HG03108 (cell line): ENCODE measurements at regions not wholly inside any gene's neighbourhood (a gene's known extent, or its start where the extent isn't known, plus 50 kb on each side); places are given as distances from the start of the nearest gene placed in this dataset.

Experiments used
- ATAC-seq: cut with Tn5 transposase; IDR thresholded peaks from one replicate; pipeline ENCODE4 v1.9.1; 2021; ENCODE audit warnings: moderate library complexity; ENCODE audit not compliant: unreplicated experiment

DNA sequence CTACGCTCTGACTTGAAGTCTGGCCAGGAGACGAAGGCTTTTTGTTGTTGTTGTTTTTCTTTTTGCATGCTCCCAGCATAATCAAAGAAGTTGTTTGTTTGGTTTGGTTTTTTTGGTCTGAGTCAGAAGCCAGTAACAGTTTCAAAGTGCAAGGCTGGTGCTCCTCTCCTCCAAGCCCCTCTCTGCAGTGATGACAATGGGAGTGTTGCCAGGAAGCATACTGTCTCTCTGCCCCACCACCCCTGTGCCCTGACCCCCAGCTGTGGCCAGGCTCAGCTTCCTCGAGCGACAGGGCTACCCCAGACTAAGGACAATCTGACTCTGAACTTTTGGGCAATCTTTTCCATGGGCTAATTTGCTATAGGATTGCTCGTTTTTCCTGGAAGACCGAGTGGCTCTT is 173.8 kb upstream of the PITX1 start:
- no peak for ATAC-seq

DNA sequence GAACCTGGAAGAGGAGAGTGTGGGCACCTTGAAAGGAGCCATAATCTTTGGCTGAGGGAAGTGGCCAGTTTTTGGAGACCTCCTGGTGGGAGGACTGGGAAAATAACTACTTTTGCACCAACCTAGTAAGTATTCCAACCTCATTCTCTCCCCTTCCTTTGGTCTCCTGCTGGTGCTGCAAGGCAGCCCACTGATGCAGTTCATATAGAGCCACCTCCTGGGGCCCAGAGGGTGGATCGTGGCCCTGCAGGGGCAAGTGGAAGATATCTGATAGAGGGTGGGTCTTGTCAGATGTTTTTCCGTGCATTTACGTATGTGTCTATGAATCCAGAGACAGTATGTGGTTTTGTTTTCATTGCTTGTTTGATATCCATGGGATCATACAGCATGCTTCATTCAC is 172.8 kb upstream of the PITX1 start:
- ATAC-seq = no peak

DNA sequence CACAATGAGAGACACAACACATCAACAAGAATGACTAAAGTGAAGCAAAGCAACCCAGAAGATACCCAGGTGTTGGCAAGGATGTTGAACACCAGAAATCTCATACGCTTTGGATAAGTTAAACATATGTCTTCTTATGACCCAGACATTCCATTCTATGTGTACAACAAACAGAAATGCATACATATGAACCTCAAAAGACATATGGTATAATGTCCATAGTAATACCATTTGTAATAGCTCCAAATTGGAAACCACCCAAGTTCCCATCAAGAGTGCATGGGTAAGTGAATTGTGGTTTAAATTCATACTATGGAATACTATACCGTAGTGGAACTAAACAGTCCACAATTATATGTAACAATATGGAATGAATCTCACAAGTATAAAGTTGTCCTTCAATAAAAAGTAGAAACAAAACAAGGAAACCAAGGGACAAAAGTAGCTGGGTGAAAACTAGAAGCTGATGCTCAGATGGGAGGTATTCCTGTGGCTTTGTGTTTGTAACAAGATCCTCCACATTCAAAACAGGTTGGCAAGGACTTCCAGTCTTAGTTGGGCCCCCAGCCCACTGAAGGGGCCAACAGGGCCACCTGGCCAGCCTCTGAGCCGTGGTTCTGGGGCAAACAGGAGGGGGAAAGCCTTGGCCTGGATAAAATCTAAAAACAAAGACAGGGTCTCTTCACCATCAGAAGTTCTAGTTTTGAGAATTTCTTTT is 171.8 kb upstream of the PITX1 start:
- no peak for ATAC-seq

DNA sequence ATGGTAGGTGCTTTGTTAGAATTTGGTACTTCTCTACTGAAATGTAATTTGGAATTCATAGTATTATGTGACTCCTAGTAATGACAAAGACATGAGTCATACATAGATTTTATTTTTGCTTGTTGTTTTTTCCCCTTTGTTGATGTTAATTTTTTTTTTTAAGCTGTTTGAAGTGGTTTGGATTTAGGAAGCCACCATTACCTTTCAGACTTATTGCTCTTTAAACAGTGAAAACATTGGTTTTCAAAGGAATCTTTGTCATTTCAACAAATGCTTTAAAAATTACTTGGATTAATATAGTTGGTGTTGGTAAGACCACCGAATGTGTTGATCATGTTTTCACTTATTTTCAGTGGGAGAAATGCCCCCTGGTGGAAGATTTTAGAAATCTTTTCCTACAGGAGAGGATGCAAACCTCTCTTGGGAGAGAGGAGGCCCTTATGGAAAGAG is 170.1 kb upstream of the PITX1 start:
- ATAC-seq = no peak

DNA sequence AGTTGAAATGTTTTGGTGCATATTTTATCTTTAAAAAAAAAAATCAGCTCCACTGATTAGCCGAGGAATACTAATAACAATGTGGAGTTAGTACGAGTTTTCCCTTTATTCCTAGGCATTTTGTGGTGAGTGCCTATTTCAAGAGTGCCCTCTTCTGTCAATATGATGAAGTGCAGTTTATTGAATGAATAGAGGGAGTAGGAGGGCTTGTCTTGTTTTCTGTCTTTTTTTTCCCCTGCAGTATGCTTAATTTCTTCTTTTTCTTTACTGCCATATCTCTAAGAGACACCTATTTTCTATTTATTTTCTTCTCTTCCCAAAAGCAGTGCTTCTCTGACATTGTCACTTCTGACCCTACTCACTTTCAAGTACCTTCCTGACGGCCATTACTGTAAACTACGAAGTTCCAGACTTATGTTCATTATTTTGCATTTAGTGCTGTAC is 169.6 kb upstream of the PITX1 start:
- no peak for ATAC-seq

DNA sequence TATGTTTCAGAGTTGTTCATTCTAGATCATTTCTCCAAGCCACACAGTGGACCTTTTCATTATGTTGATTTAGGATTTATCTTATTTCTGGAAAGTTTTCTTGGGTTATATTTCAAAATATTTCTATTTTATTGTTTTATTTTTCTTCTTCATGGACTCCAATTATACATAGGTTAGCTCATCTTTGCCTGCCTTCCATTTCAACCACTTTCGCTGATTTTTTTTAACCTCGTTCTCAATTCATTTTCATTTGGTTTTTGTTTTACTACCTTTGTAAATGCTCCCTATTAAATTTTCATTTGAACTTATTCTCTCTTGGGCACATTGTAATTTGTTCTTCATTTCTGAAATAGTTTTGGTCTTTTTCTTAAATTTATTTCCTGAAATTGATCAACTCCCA is 169.0 kb upstream of the PITX1 start:
- ATAC-seq = no peak

DNA sequence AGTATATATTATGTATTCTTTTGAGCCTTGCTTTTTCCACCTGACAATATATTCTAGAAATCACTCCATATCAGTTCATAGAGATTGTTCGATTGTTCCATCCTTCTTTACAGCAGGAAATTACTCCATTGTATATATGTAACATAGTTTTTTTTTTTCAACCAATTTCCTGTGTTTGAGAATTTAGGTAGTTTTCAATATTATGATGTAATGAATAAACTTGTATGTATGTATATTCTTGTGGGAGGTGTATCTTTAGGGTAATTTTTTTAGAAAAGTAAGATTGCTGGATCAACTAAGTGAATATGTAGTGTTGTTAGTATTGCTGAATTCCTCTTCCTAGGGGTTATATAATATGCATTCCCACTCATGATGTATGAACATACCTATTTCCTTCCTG is 165.9 kb upstream of the PITX1 start:
- ATAC-seq = no peak

DNA sequence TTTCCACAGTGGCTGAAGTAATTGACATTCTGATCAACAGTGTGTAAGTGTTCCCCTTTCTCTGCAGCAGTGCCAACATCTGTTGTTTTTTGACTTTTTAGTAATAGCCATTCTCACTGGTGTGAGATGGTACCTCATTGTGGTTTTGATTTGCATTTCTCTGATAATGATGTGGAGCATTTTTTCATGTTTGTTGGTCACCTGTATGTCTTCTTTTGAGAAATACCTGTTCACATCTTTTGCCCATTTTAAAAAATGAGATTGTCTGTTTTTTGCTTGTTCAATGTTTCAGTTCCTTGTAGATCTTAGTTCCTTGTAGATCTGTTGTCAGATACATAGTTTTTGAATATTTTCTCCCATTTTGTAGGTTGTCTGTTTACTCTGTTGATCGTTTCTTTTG is 162.5 kb upstream of the PITX1 start:
- ATAC-seq = no peak

DNA sequence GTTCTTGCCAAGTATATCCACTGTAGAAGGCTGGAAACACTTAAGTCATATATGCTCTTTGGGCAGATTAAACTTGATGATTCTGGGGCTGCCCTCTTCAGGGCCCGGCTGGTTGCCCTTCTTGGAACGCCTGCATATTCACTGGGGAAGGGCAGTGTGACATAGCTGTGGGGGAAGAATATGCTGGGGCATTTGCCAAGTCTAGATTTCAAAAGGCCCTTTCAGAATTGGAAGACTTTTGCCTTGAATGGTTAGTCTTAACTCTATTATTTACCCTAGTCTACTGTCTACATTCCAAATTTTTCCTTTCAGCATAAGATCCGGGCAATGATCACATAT is 161.2 kb upstream of the PITX1 start:
- no peak for ATAC-seq

DNA sequence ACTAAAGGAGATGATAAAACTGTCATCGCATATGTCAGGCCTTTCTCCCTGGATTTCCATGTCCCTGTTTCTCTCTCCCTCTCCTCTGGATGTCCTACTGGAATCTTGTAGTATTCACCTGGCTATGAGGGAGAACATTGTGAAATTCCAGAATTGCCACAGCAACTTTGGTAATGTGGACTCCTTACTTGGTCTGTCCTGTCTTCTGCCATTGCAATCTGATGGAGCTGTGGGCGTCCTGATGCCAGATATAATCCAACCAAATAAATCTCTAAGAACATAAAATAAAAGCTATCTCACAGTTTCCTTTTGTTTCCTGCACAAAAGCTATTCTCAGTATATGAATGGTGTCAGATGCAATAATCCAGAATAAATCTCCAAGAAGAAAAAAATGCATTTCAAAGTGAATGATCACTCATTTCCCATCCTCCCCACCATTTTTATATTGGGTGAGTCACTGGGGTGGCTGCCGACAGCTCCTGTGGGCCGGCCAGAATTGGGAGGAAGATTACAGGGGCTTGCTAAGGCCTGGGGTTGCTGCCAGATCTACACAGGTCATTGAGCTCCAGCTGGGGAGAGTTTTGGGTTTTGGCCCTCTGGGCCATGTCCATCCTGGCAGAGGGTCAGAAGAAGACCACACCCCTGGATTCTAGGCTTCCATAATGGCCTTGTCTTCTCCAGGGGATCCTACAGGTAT is 160.7 kb upstream of the PITX1 start:
- ATAC-seq = no peak

DNA sequence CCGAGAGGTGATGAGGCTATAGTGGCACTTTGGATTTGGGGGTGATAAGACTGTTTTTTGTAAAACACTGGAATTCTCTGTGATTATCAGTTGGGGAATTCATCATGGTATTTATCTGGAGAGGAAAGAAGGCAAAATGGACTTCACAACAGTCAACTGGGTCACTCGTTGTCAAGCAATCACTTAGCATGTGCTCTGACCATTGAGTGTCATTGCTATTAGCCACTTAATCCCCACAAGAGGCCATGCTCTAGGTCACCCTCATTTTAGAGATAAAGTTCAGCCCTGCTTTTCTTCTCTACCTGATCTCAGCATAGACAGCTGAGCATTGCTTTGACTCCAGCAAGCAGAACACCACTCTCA is 160.1 kb upstream of the PITX1 start:
- ATAC-seq = no peak

DNA sequence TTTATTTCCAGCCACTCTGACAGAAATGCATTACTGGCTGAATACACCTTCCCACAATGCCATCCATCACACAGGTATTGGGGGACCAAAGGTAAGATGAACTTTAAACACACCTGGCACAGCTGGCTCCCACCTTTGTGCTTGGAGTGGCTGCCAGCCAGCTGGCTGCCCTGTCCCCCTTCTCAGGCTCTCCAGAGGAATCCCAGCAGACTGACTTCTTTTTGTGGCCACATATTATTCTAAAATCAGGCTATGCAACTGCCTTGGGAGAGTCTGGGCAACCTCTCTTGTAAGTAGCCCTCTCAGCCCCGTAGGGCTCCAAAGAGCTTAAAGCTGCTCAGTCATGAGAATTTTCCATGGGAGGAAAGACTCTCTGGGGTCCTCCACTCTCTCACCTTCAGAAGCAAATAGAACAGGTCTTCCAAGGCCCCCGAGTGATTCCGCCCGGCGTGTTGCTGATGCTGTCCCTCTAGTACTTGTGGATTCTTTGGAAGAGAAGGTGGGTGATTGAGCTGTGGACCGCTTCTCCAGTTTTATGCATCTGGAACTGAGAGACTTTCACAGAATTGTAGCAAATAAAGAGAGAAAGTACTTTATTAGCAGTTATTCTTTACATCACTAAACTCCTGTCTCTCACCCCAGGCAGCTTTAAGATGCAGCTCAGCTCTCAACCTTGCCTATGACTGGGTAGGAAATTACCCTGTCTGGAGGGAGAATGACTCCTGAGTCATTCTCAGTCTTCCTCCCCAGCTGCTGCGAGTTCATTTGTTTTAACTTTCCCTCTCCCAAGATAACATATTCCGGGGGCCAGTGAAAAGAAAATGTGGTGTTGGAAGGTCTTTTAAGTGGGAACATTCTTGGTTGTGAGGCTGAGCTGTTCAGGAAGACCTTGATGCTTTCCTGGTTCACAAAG is 159.4 kb upstream of the PITX1 start:
- no peak for ATAC-seq

DNA sequence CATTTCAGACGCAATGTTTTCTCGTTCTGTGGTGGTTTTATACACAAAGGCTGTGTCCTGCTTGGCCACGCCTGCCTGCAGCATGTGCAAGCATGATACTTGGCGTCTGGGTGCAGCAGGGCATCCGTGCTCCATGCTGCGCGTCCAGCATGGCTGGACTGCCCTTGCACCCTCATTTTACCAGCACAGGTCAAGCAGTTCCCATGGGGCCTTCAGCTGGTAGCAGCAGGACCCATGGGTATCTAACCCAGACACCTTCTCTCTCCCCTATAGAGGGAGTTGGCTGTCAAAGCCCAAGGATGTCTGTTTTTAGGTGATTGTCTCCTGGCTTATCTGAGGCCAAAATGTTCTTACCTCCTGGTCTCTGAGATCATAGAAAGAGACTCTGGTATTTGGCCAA is 158.3 kb upstream of the PITX1 start:
- no peak for ATAC-seq

DNA sequence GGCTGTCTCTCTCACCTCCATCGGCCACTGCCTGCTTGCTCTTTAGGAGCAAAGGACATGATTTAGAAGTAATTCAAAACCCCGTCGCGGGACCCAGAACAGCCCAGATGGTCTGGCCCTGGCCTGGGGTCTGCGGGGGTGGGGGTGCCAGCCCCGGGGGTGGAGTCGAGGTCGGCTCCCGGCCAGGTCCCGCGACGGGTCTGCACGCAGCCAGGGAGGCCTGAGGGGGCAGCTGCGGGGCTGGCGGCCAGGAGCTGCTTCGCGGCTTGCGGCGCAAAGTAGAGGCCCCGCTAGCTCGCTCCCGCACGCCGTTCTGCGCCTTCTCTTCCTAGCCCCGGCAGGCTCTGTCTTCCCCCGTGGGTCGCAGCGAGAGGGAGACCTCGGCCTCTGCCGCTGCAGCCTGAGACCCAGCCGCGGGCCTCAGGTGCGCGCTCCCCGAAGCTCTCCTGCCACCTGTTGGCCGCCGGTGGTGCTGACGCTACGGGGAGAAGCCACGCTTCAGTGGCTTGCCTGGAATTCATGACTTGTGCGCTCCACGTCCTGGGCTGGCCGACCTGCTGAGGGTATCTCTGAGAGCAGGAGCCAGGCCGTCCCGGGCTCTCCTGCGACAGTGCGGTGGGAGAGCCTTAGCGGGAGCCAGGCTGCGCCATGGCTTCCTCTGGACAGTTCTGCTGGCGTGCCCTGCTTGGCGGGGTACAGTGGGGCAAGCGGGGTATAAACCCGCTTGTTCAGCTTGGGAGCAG is 157.2 kb upstream of the PITX1 start:
- ATAC-seq = peak; percentile 80

DNA sequence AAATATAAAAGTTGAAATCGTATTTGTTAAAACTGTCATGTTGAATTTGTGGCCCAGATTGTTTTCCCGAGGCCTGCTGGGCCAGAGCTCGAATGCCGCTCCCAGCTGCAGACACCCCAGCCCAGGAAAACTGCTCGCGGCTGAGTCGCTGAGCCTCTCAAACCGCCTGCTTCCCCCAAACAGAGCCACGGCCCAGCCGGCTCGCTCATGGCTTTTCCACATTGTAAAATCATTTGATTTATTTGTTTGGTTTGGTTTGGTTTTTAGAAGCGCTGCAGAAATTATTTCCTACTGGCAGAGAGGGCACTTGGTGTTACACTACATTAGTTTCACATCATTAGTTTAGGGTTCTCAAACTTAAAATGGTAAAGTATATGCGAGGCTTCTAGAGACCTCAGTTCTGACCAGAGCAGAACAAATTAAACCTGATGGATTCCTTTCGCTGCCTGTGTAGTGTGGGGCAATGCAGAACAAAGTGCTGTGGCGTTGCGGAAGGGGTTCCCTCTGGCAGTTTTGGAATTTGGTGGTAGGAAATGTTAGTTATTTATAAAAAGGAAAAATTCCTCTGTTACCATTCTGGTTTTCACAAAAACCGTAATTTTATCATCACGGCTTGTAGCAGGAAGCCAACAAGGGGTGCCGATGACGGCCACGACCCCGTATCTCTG is 156.5 kb upstream of the PITX1 start:
- ATAC-seq = no peak

DNA sequence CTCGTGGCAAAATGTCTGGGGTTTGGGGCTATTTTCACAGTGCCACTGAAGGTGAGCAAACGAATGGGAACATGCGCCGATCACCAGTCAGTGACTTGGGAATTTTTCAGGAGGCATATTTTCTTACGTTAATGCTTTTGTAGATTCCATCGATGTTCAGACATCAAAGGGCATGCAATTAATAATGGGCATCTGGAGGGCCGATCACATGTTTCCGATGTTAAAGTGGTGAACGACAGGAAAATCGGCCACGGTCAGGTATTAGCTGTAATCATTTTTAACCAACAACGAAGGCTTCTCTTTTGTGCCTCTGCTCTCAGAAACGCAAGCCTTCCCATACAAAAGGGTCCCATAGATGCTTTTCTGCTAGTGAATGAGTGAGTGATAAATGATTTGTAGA is 155.0 kb upstream of the PITX1 start:
- no peak for ATAC-seq

DNA sequence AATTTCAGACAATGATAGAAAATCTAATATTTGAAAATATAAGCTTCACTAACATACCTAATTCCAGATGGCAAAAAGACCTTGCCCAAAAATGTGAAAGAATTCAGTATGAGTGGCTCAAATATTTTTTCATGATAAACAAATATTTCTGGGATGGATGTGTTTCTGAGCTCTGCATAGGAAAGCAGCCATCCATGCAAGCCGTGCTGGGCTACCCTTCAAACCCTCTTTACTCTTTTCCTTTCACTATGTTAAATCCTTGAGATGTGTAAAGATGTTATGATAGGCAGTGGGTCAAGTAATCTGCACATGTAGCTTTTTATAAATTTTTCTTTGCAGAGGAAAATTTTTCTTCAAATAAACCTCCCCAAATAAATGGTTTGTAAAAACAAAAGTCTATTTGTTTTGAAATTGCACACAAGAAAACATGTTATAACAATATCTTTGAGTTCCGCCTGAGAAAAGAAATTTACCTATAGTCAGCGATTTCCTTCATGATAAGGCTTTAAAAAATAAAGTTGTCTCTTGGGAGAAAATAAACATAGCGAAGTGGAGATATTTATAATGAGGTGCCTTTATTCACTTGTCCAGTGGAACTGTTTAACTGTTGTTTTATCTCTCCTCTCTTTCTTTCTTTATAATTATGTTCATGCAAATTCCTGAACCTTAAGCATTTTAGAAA is 154.3 kb upstream of the PITX1 start:
- no peak for ATAC-seq

DNA sequence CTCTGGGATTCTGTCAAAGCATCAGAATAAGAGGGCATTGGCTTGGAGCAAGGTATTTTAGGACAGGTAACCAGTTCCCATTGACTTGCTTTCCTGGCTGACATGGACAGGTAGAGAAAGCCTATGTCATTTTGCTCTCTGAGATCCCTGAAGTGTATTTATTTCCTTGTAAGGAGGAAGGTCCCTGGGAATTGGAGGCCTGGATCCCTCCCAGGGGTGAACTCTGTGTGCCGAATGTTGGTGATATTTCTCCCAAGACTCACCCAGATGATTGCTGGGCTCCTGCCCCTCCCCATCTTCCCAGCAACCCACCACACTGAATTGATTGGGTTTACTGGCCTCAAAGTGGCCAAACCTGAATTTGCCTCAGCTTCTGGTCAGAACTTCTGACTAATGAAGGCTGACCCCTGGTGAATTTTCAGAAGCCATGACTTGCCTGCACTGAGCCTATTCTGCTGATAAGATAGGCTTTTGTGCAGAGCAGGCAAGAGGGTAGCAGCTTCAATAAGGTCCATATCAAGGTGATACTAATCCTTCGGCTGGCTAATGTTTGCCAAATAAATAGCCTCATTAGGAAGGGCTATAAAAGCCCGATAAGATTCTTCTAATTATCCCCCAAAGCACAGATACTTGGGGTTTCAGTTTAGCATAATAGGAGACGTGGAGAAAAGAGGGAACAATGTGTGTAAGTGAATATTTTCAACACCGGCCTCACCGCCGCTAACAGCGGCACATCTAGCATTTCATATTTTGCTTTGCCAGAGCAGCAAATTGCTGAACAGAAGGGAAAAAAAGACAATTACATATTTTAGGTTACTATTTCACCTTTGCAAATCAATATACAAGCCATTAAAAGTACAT is 152.9 kb upstream of the PITX1 start:
- ATAC-seq = no peak

DNA sequence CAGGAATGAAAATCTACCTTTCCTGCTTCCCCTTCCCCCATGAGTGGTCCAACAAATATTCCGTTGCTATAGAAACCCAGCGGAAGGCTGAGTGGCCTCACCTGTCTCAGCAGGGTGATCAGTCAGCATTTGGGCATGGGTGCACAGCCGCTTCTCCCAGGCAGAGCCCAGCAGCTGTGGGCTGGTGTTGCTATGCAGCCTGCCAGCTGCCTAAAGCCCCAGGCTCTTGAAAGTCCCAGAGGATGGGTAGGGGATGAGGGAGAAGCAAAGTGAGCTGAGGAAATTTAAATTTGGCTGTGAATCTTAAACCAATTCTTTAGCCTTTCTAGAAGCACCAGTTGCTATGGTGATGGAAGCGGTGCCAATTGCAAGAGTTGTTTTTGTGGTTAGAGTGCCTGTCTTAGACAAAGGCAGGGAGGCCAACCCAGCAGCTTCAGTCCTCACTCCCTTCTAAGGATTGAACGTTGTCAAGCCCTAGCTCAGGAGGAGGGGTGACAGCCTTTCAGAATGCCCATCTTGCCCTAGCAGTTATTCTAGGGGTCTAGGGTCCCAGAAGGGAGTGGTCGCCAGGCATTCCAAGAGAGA is 151.5 kb upstream of the PITX1 start:
- no peak for ATAC-seq
